IMR-90 (cell line): ENCODE measurements at regions not wholly inside any gene's neighbourhood (a gene's known extent, or its start where the extent isn't known, plus 50 kb on each side); places are given as distances from the start of the nearest gene placed in this dataset.

ENCODE experiments used
- ATAC-seq: fragments of 200-7000 bp; cut with Tn5 transposase; 2 replicates; pipeline ENCODE4 v1.9.1; 2020; ENCODE audit warnings: low read depth, mild to moderate bottlenecking, moderate library complexity
- BruUV-seq: library from RNA; stranded (reverse); fragments of 400-500 nt; replicated peaks from 2 replicates; lab custom pipeline; 2021; lab: Mats Ljungman, UMichigan
- CTCF ChIA-PET: fragments of 300-600 bp; formaldehyde crosslinking; extraction: SDS; loops from one replicate; lab custom pipeline; 2021; ENCODE audit warnings: antibody characterized with exemption; lab: Yijun Ruan, JAX
- POLR2A ChIA-PET: fragments of 300-600 bp; sonication (Branson Sonifier 250); formaldehyde crosslinking; loops from one replicate; lab custom pipeline; 2022; ENCODE audit warnings: antibody characterized with exemption; ENCODE audit not compliant: unreplicated experiment; lab: Charles Lee
- DNase-seq: peaks from one replicate; pipeline ENCODE4 v3.0.0; 2013
- H2AFZ ChIP-seq: replicated peaks from 2 replicates; pipeline ENCODE3; 2013; ENCODE audit warnings: low read length, mild to moderate bottlenecking; ENCODE audit not compliant: poor library complexity
- H2AK5ac ChIP-seq: 2 replicates; pipeline ENCODE4 v1.6.1; 2013; ENCODE audit warnings: low read depth, low read length, inconsistent platforms
- H2AK9ac ChIP-seq: replicated peaks from 2 replicates; pipeline ENCODE3; 2013; ENCODE audit warnings: mild to moderate bottlenecking, low read depth, low read length, moderate library complexity; ENCODE audit not compliant: poor library complexity
- H2BK120ac ChIP-seq: 2 replicates; pipeline ENCODE4 v1.6.1; 2013; ENCODE audit warnings: low read depth, low read length, inconsistent platforms
- H2BK15ac ChIP-seq: 3 replicates; pipeline ENCODE4 v1.6.1; 2013; ENCODE audit warnings: low read depth, low read length, inconsistent platforms
- H2BK20ac ChIP-seq: 2 replicates; pipeline ENCODE4 v1.6.1; 2013; ENCODE audit warnings: low read depth, mild to moderate bottlenecking, inconsistent platforms, low read length, moderate library complexity
- H2BK5ac ChIP-seq: 2 replicates; pipeline ENCODE4 v1.6.1; 2013; ENCODE audit warnings: mild to moderate bottlenecking, low read depth, low read length, inconsistent platforms; ENCODE audit not compliant: poor library complexity, severe bottlenecking
- H3K14ac ChIP-seq: replicated peaks from 2 replicates; pipeline ENCODE4 v1.6.1; 2013; ENCODE audit warnings: low read depth, low read length, inconsistent platforms
- H3K18ac ChIP-seq: 2 replicates; pipeline ENCODE4 v1.6.1; 2013; ENCODE audit warnings: low read depth, low read length, control low read depth
- H3K23ac ChIP-seq: 2 replicates; pipeline ENCODE4 v1.6.1; 2013; ENCODE audit warnings: low read depth, low read length, inconsistent platforms
- H3K27ac ChIP-seq: 2 replicates; pipeline ENCODE4 v1.5.1; 2013; ENCODE audit warnings: mild to moderate bottlenecking, control low read depth, low read length; ENCODE audit not compliant: insufficient read depth
- H3K27me3 ChIP-seq: 2 replicates; pipeline ENCODE4 v1.6.1; 2013; ENCODE audit warnings: low read length; ENCODE audit not compliant: control insufficient read depth, insufficient read depth
- H3K36me3 ChIP-seq: 2 replicates; pipeline ENCODE4 v1.6.1; 2013; ENCODE audit warnings: low read length, mixed read lengths; ENCODE audit not compliant: control insufficient read depth, insufficient read depth
- H3K4ac ChIP-seq: 2 replicates; pipeline ENCODE4 v1.6.1; 2013; ENCODE audit warnings: low read depth, low read length, inconsistent platforms
- H3K4me1 ChIP-seq: 2 replicates; pipeline ENCODE4 v1.6.1; 2013; ENCODE audit warnings: low read length, mixed read lengths; ENCODE audit not compliant: control insufficient read depth, insufficient read depth
- H3K4me2 ChIP-seq: 2 replicates; pipeline ENCODE4 v1.6.1; 2013; ENCODE audit warnings: low read depth, mild to moderate bottlenecking, control low read depth, low read length, moderate library complexity
- H3K4me3 ChIP-seq: 2 replicates; pipeline ENCODE4 v1.5.1; 2013; ENCODE audit warnings: low read depth, mild to moderate bottlenecking, control low read depth, low read length, moderate library complexity; ENCODE audit not compliant: insufficient read depth
- H3K56ac ChIP-seq: 2 replicates; pipeline ENCODE4 v1.6.1; 2013; ENCODE audit warnings: low read length, inconsistent platforms; ENCODE audit not compliant: insufficient read depth; ENCODE audit errors: extremely low read depth
- H3K79me1 ChIP-seq, 2 experiments: 2 replicates each; pipeline ENCODE4 v1.6.1; 2013; ENCODE audit warnings: low read length in 2 of 2, inconsistent platforms in 1 of 2, low read depth in 1 of 2
- H3K9ac ChIP-seq: 2 replicates; pipeline ENCODE4 v1.6.1; 2013; ENCODE audit warnings: low read depth, low read length, control low read depth
- H3K9me1 ChIP-seq: 2 replicates; pipeline ENCODE4 v1.6.1; 2013; ENCODE audit warnings: low read length, inconsistent platforms; ENCODE audit not compliant: insufficient read depth
- H3K9me3 ChIP-seq: 2 replicates; pipeline ENCODE4 v1.6.1; 2013; ENCODE audit warnings: low read length; ENCODE audit not compliant: control insufficient read depth, insufficient read depth
- H4K20me1 ChIP-seq: 2 replicates; pipeline ENCODE4 v1.6.1; 2013; ENCODE audit warnings: low read length, inconsistent platforms; ENCODE audit not compliant: insufficient read depth
- H4K5ac ChIP-seq: 2 replicates; pipeline ENCODE4 v1.6.1; 2013; ENCODE audit warnings: mild to moderate bottlenecking, low read depth, low read length, control low read depth
- H4K8ac ChIP-seq, 2 experiments: 2 replicates each; pipeline ENCODE4 v1.6.1; 2013; ENCODE audit warnings: low read depth in 2 of 2, low read length in 2 of 2, control low read depth in 1 of 2, inconsistent platforms in 1 of 2
- H4K91ac ChIP-seq: 2 replicates; pipeline ENCODE4 v1.6.1; 2013; ENCODE audit warnings: low read depth, low read length, inconsistent platforms; ENCODE audit not compliant: insufficient read depth
- BHLHE40 ChIP-seq: fragments of 150-350 bp; IDR thresholded peaks from 2 replicates; pipeline ENCODE4 v1.6.1; 2016; ENCODE audit warnings: mild to moderate bottlenecking, low read depth, low read length
- CEBPB ChIP-seq: IDR thresholded peaks from 2 replicates; pipeline ENCODE4 v1.6.1; 2012; ENCODE audit warnings: low read depth, low read length, improper control_type of control experiment
- CHD1 ChIP-seq: IDR thresholded peaks from 2 replicates; pipeline ENCODE4 v1.6.1; 2012; ENCODE audit warnings: low read depth, low read length, improper control_type of control experiment
- CTCF ChIP-seq: conservative IDR thresholded peaks from 2 replicates; pipeline ENCODE4 v1.5.1; 2012; ENCODE audit warnings: mild to moderate bottlenecking, low read depth, low read length, improper control_type of control experiment
- MAFK ChIP-seq: IDR thresholded peaks from 2 replicates; pipeline ENCODE4 v1.6.1; 2012; ENCODE audit warnings: low read depth, low read length, improper control_type of control experiment
- RFX5 ChIP-seq: IDR thresholded peaks from 2 replicates; pipeline ENCODE4 v1.8.0; 2012; ENCODE audit warnings: low read depth, mild to moderate bottlenecking, low read length, moderate library complexity
- WGBS, 2 experiments: methylation state at CpG; one replicate each; pipeline versions ENCODE4 v1.1.5 to v1.1.7; 2013; ENCODE audit warnings: missing lambda C conversion rate in 2 of 2; ENCODE audit not compliant: insufficient read length in 1 of 2; ENCODE audit errors: extremely low coverage in 2 of 2; 5-methylcytosine and 5-hydroxymethylcytosine counted together
- dilution Hi-C: fragments of 300-500 bp; cut with HindIII; formaldehyde crosslinking; loops from one replicate; pipeline ENCODE4 v1.14.3; 2018; ENCODE audit warnings: low sequenced_read_pairs; ENCODE audit not compliant: unreplicated experiment
- in situ Hi-C: fragments of 300-500 bp; cut with MboI; formaldehyde crosslinking; loops from 3 replicates; pipeline ENCODE4 v1.14.3; 2019; ENCODE audit warnings: low sequenced_read_pairs, inconsistent platforms, mixed read lengths
- intact Hi-C: fragments of 100-400 bp; cut with micrococcal nuclease; formaldehyde crosslinking; loops from 2 replicates; pipeline ENCODE4 v1.10.0; 2022

- Histone ChIP-seq H3K36me3 (no peaks in the 10 kb centered on the region), H2BK120ac (no peak overlapping the region), H3K27me3 (no peaks in the 10 kb centered on the region; the same call in none of the 2 replicates), H3K4me1 (no peaks in the 10 kb centered on the region), H3K14ac (no peak overlapping the region), H4K8ac (no peak overlapping the region), H2BK5ac (no peak overlapping the region), H2AK5ac (no peak overlapping the region), H3K18ac (no peak overlapping the region), H3K9me1 (no peaks in the 10 kb centered on the region), H2AFZ (no peak overlapping the region), H3K9ac (no peak overlapping the region), H3K79me1 (no peaks in the 10 kb centered on the region), H3K56ac (no peak overlapping the region), H3K23ac (no peak overlapping the region), H3K9me3 (no peaks in the 10 kb centered on the region), H4K5ac (no peak overlapping the region), H2AK9ac (no peak overlapping the region), H3K4ac (no peak overlapping the region), H2BK15ac (no peak overlapping the region), H3K27ac (no peak overlapping the region), H3K4me2 (no peak overlapping the region), H4K20me1 (no peaks in the 10 kb centered on the region), H4K91ac (no peak overlapping the region), H3K4me3 (no peak overlapping the region), H2BK20ac (no peak overlapping the region)
- POLR2A ChIA-PET = no interaction called here
- CTCF ChIA-PET = no interaction called here
- intact Hi-C loops = no loop called here
- no TSS peak for BruUV-seq
- no peak for TF ChIP-seq CEBPB
- TF ChIP-seq RFX5 = no peak
- no peak for TF ChIP-seq CHD1
- no peak for TF ChIP-seq MAFK
- TF ChIP-seq CTCF = no peak
- TF ChIP-seq BHLHE40 = no peak
- no peak for DNase-seq
- WGBS, 2 experiments = no CpG with 5 or more reads among the region's 4 CpGs
- in situ Hi-C loops = no loop called here
- dilution Hi-C loops = no loop called here
- ATAC-seq = no peak
Observed at GRCh38 chr15:59843609-59844008, 154.5 kb upstream of the BNIP2 start.
